Thoracic aorta (tissue), 2 donors: ENCODE measurements at regions not wholly inside any gene's neighbourhood (a gene's known extent, or its start where the extent isn't known, plus 50 kb on each side); places are given as distances from the start of the nearest gene placed in this dataset.

ENCODE experiments used
- ATAC-seq: fragments of 150-250 bp; one replicate; pipeline ENCODE4 v1.8.0; 2017; ENCODE audit warnings: low read depth; ENCODE audit not compliant: insufficient number of reproducible peaks, low FRiP score
- DNase-seq: peaks from one replicate; pipeline ENCODE4 v3.0.0-alpha.2; 2020; ENCODE audit warnings: low spot score
- H3K27ac ChIP-seq, 2 donors: fragments of 200-600 bp; sonication (generic); 1 replicate in 1 of 2; 2 replicates in 1 of 2; pipeline ENCODE4 v1.5.1; 2016; ENCODE audit warnings: mild to moderate bottlenecking in 2 of 2, moderate library complexity in 2 of 2
- H3K27me3 ChIP-seq: fragments of 200-600 bp; sonication (generic); replicated peaks from 2 replicates; pipeline ENCODE4 v1.6.0; 2016; ENCODE audit warnings: mild to moderate bottlenecking; ENCODE audit not compliant: insufficient read depth
- H3K36me3 ChIP-seq: fragments of 200-600 bp; sonication (generic); one replicate; pipeline ENCODE4 v1.5.1; 2016
- H3K4me1 ChIP-seq, 2 donors: fragments of 200-600 bp; sonication (generic); 1 replicate in 1 of 2; 2 replicates in 1 of 2; pipeline versions ENCODE4 v1.5.1 to v1.6.0; 2016; ENCODE audit warnings: low read depth in 2 of 2, mild to moderate bottlenecking in 1 of 2; ENCODE audit not compliant: control insufficient read depth in 1 of 2
- H3K4me3 ChIP-seq: fragments of 200-600 bp; sonication (generic); 2 replicates; pipeline ENCODE4 v1.5.1; 2016; ENCODE audit warnings: mild to moderate bottlenecking
- H3K9me3 ChIP-seq: fragments of 200-600 bp; sonication (generic); 2 replicates; pipeline ENCODE4 v1.5.1; 2016
- TF ChIP-seq, protein P1 (sequence below): fragments of 200-600 bp; sonication (generic); IDR thresholded peaks from one replicate; pipeline ENCODE4 v1.5.1; 2019; ENCODE audit warnings: antibody characterized with exemption

DNA sequence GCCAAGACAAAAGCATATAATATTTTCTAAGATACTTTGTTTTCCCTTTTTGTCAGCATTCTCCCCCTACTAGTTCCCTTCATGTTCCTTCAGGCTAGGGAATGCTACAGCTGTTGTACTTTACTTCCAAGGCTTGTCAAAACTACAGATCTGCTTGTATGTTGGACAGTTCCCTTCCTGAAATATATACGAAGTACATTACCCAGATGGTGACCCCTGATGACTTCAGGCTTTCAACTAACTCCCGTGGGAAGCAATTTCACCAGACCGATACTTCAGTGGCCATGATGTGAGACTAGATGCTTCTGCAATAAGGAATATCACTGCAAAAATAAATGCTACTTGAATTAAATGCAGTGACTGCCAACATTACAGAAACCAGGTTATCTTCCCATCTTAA, 332.8 kb downstream of the SH2D1A start:
- TF ChIP-seq, protein P1, sequence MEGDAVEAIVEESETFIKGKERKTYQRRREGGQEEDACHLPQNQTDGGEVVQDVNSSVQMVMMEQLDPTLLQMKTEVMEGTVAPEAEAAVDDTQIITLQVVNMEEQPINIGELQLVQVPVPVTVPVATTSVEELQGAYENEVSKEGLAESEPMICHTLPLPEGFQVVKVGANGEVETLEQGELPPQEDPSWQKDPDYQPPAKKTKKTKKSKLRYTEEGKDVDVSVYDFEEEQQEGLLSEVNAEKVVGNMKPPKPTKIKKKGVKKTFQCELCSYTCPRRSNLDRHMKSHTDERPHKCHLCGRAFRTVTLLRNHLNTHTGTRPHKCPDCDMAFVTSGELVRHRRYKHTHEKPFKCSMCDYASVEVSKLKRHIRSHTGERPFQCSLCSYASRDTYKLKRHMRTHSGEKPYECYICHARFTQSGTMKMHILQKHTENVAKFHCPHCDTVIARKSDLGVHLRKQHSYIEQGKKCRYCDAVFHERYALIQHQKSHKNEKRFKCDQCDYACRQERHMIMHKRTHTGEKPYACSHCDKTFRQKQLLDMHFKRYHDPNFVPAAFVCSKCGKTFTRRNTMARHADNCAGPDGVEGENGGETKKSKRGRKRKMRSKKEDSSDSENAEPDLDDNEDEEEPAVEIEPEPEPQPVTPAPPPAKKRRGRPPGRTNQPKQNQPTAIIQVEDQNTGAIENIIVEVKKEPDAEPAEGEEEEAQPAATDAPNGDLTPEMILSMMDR = no peak
- H3K9me3 ChIP-seq = no peaks in the 10 kb centered on the region
- DNase-seq = no peak
- H3K36me3 ChIP-seq = no peaks in the 10 kb centered on the region
- H3K4me1 ChIP-seq = no peaks in the 10 kb centered on the region
- no peak overlapping the region for H3K27ac ChIP-seq
- H3K4me3 ChIP-seq = no peak overlapping the region
- H3K27me3 ChIP-seq = no peaks in the 10 kb centered on the region
- no peak for ATAC-seq

DNA sequence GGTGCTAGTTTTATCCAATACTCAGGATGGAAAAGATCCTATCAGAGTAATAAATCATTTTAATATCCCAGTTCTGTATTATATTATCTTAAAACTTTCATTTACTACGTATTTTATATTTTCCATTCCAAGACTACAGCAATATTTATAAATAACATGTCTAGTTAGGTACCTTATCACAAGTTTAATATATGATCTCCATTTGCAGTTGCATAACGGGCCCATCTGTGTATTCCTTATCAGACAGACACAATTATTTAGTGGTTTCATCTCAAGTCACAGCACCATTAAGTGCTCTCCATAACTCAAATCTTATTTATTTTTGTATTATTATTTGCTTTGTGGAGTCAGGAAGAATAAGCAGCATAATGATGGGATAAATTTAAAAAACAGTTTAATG, 333.9 kb downstream of the SH2D1A start:
- DNase-seq (no peak), ATAC-seq (no peak)
- Histone ChIP-seq H3K4me1 (no peaks in the 10 kb centered on the region), H3K27me3 (no peaks in the 10 kb centered on the region), H3K36me3 (no peaks in the 10 kb centered on the region), H3K4me3 (no peak overlapping the region), H3K9me3 (no peaks in the 10 kb centered on the region), H3K27ac (no peak overlapping the region)
- TF ChIP-seq, protein P1 = no peak

DNA sequence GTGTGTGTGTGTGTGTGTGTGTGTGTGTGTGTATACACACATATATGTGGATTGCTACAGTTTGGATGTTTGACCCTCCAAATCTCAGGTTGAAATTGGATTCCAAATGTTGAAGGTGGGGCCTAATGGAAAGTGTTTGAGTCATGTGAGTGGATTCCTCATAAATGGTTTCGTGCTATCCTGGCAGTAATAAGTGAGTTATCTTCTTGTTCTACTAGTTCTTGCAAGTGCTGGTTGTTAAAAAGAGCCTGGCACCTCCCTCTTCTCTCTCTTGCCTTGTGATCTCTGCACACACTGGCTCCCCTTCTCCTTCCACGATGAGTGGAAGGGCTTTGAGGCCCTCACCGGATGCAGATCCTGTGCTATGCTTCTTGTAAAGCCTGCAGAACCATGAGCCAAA, 344.1 kb downstream of the SH2D1A start:
- Histone ChIP-seq H3K4me1 (no peaks in the 10 kb centered on the region), H3K36me3 (no peaks in the 10 kb centered on the region), H3K27me3 (no peaks in the 10 kb centered on the region), H3K4me3 (no peak overlapping the region), H3K27ac (no peak overlapping the region), H3K9me3 (no peaks in the 10 kb centered on the region)
- DNase-seq (no peak), ATAC-seq (no peak)
- TF ChIP-seq, protein P1 = no peak

DNA sequence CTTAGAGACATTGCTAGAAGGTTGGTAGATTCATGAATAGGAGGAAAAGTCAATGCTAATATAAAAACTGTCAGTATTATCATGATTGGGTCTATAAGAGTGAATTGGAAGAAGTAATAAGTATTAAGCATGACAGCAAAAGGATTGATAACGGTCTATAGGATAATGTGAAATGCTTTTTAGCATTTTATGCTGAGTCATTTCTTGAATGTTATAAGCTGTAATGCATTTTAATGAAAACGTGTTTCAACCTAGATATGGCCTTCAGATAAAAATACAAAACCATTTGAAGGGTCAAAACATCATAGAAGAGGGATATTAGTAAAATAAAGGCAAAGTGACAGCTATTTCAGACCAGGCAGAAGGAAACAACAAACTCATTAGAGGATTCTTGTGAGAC, 353.5 kb downstream of the SH2D1A start:
- Histone ChIP-seq H3K4me3 (no peak overlapping the region), H3K27me3 (no peaks in the 10 kb centered on the region), H3K36me3 (no peaks in the 10 kb centered on the region), H3K4me1 (no peaks in the 10 kb centered on the region), H3K27ac (no peak overlapping the region), H3K9me3 (no peaks in the 10 kb centered on the region)
- no peak for ATAC-seq
- TF ChIP-seq, protein P1 = no peak
- DNase-seq = no peak

DNA sequence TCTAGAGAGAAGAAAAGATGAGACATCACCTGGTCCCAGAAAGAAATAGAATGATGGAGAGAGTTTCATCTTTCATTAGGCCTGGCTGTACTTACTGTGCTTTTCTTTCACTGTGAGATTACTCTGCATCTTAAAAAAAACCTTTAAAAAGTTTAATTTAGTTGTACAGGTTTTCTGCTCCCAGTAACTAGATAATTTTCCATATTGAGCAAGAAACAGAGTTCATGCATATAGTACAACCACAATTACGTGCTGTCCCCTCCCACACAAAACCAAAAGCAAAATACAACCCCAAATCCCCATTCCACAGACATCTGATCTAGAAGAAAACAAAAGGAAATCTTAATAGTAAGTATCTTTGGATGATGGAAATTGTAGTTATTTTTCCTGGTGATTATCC, 371.2 kb downstream of the SH2D1A start:
- TF ChIP-seq, protein P1 = no peak
- Histone ChIP-seq H3K27ac (no peak overlapping the region), H3K36me3 (no peaks in the 10 kb centered on the region), H3K9me3 (no peaks in the 10 kb centered on the region), H3K4me1 (no peaks in the 10 kb centered on the region), H3K27me3 (no peaks in the 10 kb centered on the region), H3K4me3 (no peak overlapping the region)
- no peak for DNase-seq
- no peak for ATAC-seq
